HG02970 (cell line): ENCODE measurements at regions not wholly inside any gene's neighbourhood (a gene's known extent, or its start where the extent isn't known, plus 50 kb on each side); places are given as distances from the start of the nearest gene placed in this dataset.

Source experiments
- ATAC-seq: cut with Tn5 transposase; IDR thresholded peaks from one replicate; pipeline ENCODE4 v1.9.1; 2021; ENCODE audit warnings: mild to moderate bottlenecking, moderate library complexity, moderate number of reproducible peaks; ENCODE audit not compliant: unreplicated experiment, low FRiP score

- no peak for ATAC-seq
Measured at GRCh38 chr3:135895734-135896121, 69.8 kb upstream of the PPP2R3A start.

- no peak for ATAC-seq
Measured at GRCh38 chr3:135896613-135897012, 68.9 kb upstream of the PPP2R3A start.

GRCh38 chr3:135897715-135898114, 67.8 kb upstream of the PPP2R3A start:
- no peak for ATAC-seq

DNA sequence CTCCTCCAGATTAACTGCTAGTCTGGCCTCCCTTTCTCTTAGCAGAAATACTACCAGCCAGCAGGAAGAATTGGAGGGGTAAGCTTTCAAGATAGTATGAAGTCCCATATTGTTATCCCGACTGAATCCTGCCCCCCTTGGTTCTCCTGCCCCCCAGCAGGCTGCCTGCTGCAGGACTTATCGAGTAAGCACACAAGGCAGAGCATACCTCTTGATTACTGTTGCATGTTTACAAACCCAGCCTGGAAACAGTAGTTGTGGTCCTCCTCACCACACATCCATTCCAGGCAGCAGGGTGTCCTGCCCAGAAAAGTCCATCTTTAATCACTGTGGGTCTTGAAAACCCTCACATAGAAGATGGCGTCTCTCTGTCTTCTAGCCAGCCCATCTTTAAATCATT, 66.8 kb upstream of the PPP2R3A start:
- ATAC-seq, result no peak

GRCh38 chr3:135905058-135905724, 60.3 kb upstream of the PPP2R3A start:
- ATAC-seq, result no peak

DNA sequence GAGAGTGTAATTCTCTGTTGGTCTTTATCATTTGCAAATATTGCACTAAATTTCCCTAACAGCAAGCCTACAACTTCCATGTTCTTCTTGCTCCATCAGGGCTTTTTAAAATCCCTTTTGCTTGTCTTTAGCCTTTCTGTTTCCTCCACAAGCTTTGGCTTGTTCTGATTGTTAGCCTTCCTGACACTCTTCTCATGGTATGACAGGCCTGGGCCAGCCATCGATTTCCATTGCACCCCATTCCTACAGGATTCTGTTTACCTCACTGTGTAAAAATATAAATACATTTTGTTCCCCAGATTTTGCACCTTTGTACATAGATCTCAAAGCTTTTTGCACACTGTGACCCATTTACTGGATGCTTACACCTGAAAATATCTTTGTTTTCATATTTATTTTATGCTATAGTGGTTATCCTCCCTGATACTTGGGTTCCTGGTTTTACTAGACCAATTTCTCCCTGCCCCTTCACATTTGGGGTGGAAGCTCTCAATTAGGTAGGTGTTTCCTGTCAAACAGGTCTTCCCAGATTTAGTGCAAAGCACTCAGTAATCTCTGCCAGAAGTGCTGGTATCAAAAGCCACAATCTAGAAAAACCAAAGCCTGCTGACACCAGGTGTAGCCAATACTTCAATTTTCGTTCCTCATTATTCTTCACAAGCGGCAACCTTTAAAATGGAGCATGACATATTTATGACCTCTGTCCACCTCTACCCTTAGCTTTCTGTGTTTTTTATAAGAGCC, 57.9 kb upstream of the PPP2R3A start:
- ATAC-seq, result no peak

- ATAC-seq, result no peak
Measured at GRCh38 chr3:135908225-135908624, 57.3 kb upstream of the PPP2R3A start.

DNA sequence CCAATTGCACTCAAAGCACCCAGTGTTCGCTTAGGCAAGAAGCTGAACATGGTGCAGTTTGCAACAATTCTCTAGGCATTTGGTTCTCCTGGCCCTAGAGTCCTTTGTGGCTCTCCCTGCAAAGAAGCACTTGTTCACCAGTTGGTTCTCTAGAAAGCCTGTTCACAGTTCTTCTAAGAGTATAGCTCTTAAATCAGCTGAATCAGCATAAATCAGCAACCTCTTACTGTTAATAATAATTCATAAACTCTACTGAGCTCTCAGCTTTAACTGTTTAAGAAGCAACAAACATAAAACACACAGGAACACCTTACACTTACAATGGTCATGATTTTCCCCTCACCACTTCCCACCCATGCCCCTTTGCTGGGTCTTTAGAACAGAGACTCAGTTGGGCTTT, 56.8 kb upstream of the PPP2R3A start:
- no peak for ATAC-seq

DNA sequence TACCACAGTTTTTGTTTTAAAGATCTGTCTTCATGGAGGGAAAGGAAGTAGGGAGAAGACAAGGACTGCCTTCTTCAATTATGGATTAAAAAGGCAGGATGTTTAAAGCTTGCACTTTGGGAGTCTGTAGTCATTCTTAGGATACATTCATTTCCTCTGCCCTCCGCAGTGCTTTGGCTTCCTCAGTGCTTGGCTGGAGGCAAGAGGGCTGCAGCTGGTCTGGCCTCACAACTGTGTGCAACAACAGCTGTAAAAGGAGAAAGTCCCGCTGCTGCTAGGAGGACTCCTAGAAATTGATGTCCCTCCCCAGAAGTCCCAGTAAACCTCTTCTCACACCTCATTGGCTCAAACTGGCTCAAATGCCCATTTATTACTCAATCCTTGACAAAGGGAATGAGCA, 54.4 kb upstream of the PPP2R3A start:
- no peak for ATAC-seq

DNA sequence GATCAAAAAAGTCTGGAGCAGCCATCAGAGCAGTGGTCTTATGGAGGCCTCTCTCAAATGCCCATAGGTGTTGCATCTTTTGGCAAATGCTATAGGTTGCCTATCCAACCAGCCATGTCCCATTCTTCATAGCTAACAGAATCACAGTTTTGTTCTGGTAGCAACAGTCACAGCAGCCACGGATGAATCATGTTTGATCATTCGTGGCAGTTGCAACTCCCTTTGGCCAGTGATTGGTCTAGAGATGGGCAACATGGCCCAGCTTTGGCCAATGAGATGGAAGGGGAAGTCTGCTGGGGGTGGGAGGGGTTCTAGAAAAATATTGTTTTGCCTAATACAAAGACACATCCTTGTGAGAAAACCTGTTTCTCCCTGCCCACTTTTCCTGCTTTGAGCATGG, 50.3 kb upstream of the PPP2R3A start:
- no peak for ATAC-seq
